ENCODE measurements at regions not wholly inside any gene's neighbourhood (a gene's known extent, or its start where the extent isn't known, plus 50 kb on each side); places are given as distances from the start of the nearest gene placed in this dataset.
"Not testable (repeated sequence)": the region's sequence is repeated elsewhere in the genome, so short reads cannot be mapped to it uniquely, and the experiment has no call there.

DNA sequence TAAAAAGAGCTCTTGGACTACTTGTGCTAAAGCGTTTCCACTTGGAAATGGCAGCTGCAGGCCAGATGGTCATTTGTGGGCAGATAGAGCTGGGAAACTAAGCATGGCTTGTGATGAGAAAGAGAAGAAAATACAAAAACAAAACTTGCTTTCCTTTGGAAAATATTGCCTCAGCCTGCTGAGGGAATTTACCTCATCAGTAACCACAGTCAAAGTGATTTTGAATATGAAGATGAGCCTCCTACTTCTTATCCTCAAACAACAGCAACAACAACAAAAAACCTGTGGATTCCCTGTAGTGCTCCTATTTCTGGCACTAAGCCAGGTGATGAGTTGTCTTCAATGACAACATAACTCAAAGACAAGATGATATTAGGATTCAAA, 62.7 kb upstream of the FIBIN start:
- no peak overlapping the region for H3K27ac ChIP-seq
- intact Hi-C loops (cut with DNase I) = no loop called here

GRCh38 chr11:26931881-26932280, 62.0 kb upstream of the FIBIN start:
- no peak for ATAC-seq
- Histone ChIP-seq H3K4me1 (no peaks in the 10 kb centered on the region), H3K36me3 (no peaks in the 10 kb centered on the region), H3K9me3 (peaks cover 0 to 5% of the 10 kb centered on the region in 2 donors), H3K27ac (no peak overlapping the region), H3K4me3 (no peak overlapping the region), H3K27me3 (no peaks in the 10 kb centered on the region)
- intact Hi-C loops (cut with DNase I) = no loop called here
- DNase-seq = no peak
- no peak for TF ChIP-seq CTCF (IDR thresholded peaks at IDR 0.05)

More for the DNA sequence above, 62.7 kb upstream of the FIBIN start:
- H3K9me3 ChIP-seq = peaks cover 0 to 5% of the 10 kb centered on the region in 2 donors
- ATAC-seq (no peak), DNase-seq (no peak)
- no peaks in the 10 kb centered on the region for H3K27me3 ChIP-seq
- no peaks in the 10 kb centered on the region for H3K4me1 ChIP-seq
- TF ChIP-seq CTCF (IDR thresholded peaks at IDR 0.05) = no peak
- no peaks in the 10 kb centered on the region for H3K36me3 ChIP-seq
- no peak overlapping the region for H3K4me3 ChIP-seq

GRCh38 chr11:26936109-26936508, 57.8 kb upstream of the FIBIN start:
- Histone ChIP-seq H3K36me3 (no peaks in the 10 kb centered on the region), H3K4me3 (no peak overlapping the region), H3K4me1 (no peaks in the 10 kb centered on the region), H3K9me3 (peaks cover 0 to 5% of the 10 kb centered on the region in 2 donors), H3K27me3 (no peaks in the 10 kb centered on the region), H3K27ac (no peak overlapping the region)
- ATAC-seq (no peak), DNase-seq (no peak)
- intact Hi-C loops (cut with DNase I) = no loop called here
- TF ChIP-seq CTCF (IDR thresholded peaks at IDR 0.05) = no peak

DNA sequence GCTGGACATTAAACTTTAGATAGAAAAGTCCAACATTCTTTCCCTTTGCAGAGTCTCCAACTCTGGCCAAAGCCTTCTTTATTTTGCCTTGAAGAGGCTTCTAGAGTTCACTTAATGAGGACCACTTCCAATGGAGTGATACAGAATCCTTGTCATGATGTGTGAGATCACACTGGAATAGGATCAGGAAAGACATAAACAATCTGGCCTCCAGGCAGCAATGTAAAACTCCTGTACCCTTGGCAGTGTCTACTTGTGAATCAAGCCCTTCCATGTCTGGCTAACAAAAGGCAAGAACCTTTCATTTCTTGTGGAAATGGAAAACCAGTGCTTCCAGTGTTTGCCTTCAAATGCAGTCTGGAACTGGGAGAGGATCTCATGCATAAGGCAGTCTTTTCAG, 56.5 kb upstream of the FIBIN start:
- peaks cover 0 to 5% of the 10 kb centered on the region in 2 donors for H3K9me3 ChIP-seq
- H3K4me3 ChIP-seq = no peak overlapping the region
- DNase-seq (peak in 1 of 4 donors; percentile 27), ATAC-seq (no peak)
- H3K4me1 ChIP-seq = no peaks in the 10 kb centered on the region
- no peak for TF ChIP-seq CTCF (IDR thresholded peaks at IDR 0.05)
- no peaks in the 10 kb centered on the region for H3K36me3 ChIP-seq
- H3K27me3 ChIP-seq = no peaks in the 10 kb centered on the region
- intact Hi-C loops (cut with DNase I) = no loop called here
- H3K27ac ChIP-seq = no peak overlapping the region

- intact Hi-C loops (cut with DNase I); H3K27me3 ChIP-seq; ATAC-seq; DNase-seq; H3K36me3 ChIP-seq; H3K4me3 ChIP-seq; H3K9me3 ChIP-seq; H3K27ac ChIP-seq; H3K4me1 ChIP-seq: not testable (repeated sequence)
These were observed 53.4 kb upstream of the FIBIN start for GRCh38 chr11:26940501-26940900.

- Histone ChIP-seq H3K9me3 (no peaks in the 10 kb centered on the region), H3K4me1 (no peaks in the 10 kb centered on the region), H3K36me3 (no peaks in the 10 kb centered on the region), H3K27me3 (no peaks in the 10 kb centered on the region), H3K4me3 (no peak overlapping the region), H3K27ac (no peak overlapping the region)
- intact Hi-C loops (cut with DNase I) = no loop called here
- ATAC-seq (no peak), DNase-seq (no peak)
- TF ChIP-seq CTCF (IDR thresholded peaks at IDR 0.05) = no peak
These were observed 51.6 kb upstream of the FIBIN start for GRCh38 chr11:26942356-26942755.

Data from left lung (tissue), 4 donors.